DMS153 treated with DMSO at 0.1 percent for 48 hours (cell line): ENCODE measurements at regions not wholly inside any gene's neighbourhood (a gene's known extent, or its start where the extent isn't known, plus 50 kb on each side); places are given as distances from the start of the nearest gene placed in this dataset.
"Not testable (repeated sequence)": the region's sequence is repeated elsewhere in the genome, so short reads cannot be mapped to it uniquely, and the experiment has no call there.

Experiments used
- DNase-seq: peaks from one replicate; lab custom pipeline; 2025; ENCODE audit not compliant: unreplicated experiment; lab: John Stamatoyannopoulos, UW

- DNase-seq = no peak
Measured at GRCh38 chr15:38930851-38931572, 366.4 kb upstream of the RASGRP1 start.

GRCh38 chr15:38941399-38941953 lies 376.9 kb upstream of the RASGRP1 start:
- DNase-seq = no peak

- no peak for DNase-seq
Measured at GRCh38 chr15:38944536-38944935, 379.9 kb upstream of the RASGRP1 start.

- DNase-seq = no peak
Measured at GRCh38 chr15:38945551-38946298, 381.1 kb upstream of the RASGRP1 start.

- no peak for DNase-seq
Measured at GRCh38 chr15:38954090-38954489, 389.5 kb upstream of the RASGRP1 start.

- no peak for DNase-seq
Measured at GRCh38 chr15:38961456-38961855, 396.8 kb upstream of the RASGRP1 start.

- DNase-seq = no peak
Measured at GRCh38 chr15:38961931-38962330, 397.3 kb upstream of the RASGRP1 start.

- no peak for DNase-seq
Measured at GRCh38 chr15:38972831-38973230, 408.2 kb upstream of the RASGRP1 start.

- DNase-seq = no peak
Measured at GRCh38 chr15:38975282-38975990, 410.8 kb upstream of the RASGRP1 start.

- DNase-seq = no peak
Measured at GRCh38 chr15:38991126-38991525, 426.5 kb upstream of the RASGRP1 start.

- DNase-seq = no peak
Measured at GRCh38 chr15:38991701-38992100, 427.1 kb upstream of the RASGRP1 start.

GRCh38 chr15:38992506-38992905 lies 427.9 kb upstream of the RASGRP1 start:
- no peak for DNase-seq

GRCh38 chr15:38992930-38993329 lies 428.3 kb upstream of the RASGRP1 start:
- no peak for DNase-seq

GRCh38 chr15:38994310-38994709 lies 429.7 kb upstream of the RASGRP1 start:
- no peak for DNase-seq

GRCh38 chr15:38996111-38996631 lies 431.6 kb upstream of the RASGRP1 start:
- no peak for DNase-seq

GRCh38 chr15:38997841-38998240 lies 433.2 kb upstream of the RASGRP1 start:
- no peak for DNase-seq

- DNase-seq = no peak
Measured at GRCh38 chr15:39000008-39000734, 435.6 kb upstream of the RASGRP1 start.

GRCh38 chr15:39009740-39010139 lies 445.1 kb upstream of the RASGRP1 start:
- no peak for DNase-seq

- DNase-seq = not testable (repeated sequence)
Measured at GRCh38 chr15:39011066-39011465, 446.5 kb upstream of the RASGRP1 start.

GRCh38 chr15:39013262-39013661 lies 448.6 kb upstream of the RASGRP1 start:
- DNase-seq = no peak

GRCh38 chr15:39014682-39015081 lies 450.1 kb upstream of the RASGRP1 start:
- no peak for DNase-seq
